Mammary epithelial cell (primary cell): ENCODE measurements at regions not wholly inside any gene's neighbourhood (a gene's known extent, or its start where the extent isn't known, plus 50 kb on each side); places are given as distances from the start of the nearest gene placed in this dataset.

Experiments used
- CTCF ChIP-seq, 2 donors: IDR thresholded peaks in 1 of 2; conservative IDR thresholded peaks in 1 of 2; 2 replicates each; pipeline ENCODE4 v1.5.1; 2011 to 2012; ENCODE audit warnings: inconsistent platforms in 2 of 2, low read length in 2 of 2, mild to moderate bottlenecking in 2 of 2, control low read depth in 1 of 2, low read depth in 1 of 2; ENCODE audit not compliant: insufficient read depth in 1 of 2; ENCODE audit errors: extremely low read depth in 1 of 2
- EZH2 ChIP-seq: IDR thresholded peaks from 2 replicates; pipeline ENCODE4 v1.6.1; 2012; ENCODE audit warnings: low read length, inconsistent platforms, borderline replicate concordance

- TF ChIP-seq CTCF (conservative IDR thresholded peaks at IDR 0.05 in 1 of 2, IDR thresholded peaks at IDR 0.05 in 1 of 2; ENCODE audit: extremely low read depth in 1 of 2, insufficient read depth in 1 of 2, low read depth in 1 of 2, low read length in 2 of 2), result no peak
- no peak for TF ChIP-seq EZH2
Measured at GRCh38 chr10:63919575-63920279, 398.5 kb downstream of the REEP3 start.
